Activated CD8-positive, alpha-beta T cell treated with anti-CD3 and anti-CD28 coated beads for 36 hours (primary cell): ENCODE measurements at regions not wholly inside any gene's neighbourhood (a gene's known extent, or its start where the extent isn't known, plus 50 kb on each side); places are given as distances from the start of the nearest gene placed in this dataset.

Experiments used
- ATAC-seq: fragments of 200-7000 bp; cut with Tn5 transposase; one replicate; pipeline ENCODE4 v1.10.0; 2021; ENCODE audit warnings: mild to moderate bottlenecking, moderate library complexity
- CTCF ChIA-PET: fragments of 350-600 bp; sonication (Branson Sonifier 250); formaldehyde crosslinking; loops from one replicate; lab custom pipeline; 2021; ENCODE audit warnings: antibody characterized with exemption; lab: Charles Lee
- POLR2A ChIA-PET: fragments of 350-600 bp; sonication (Branson Sonifier 250); formaldehyde crosslinking; loops from one replicate; lab custom pipeline; 2021; ENCODE audit warnings: antibody characterized with exemption; lab: Charles Lee
- DNase-seq: peaks from one replicate; pipeline ENCODE4 v3.0.0-alpha.2; 2020
- H3K27ac Mint-ChIP-seq: one replicate; pipeline ENCODE4 v1.8.0; 2021; ENCODE audit warnings: mild to moderate bottlenecking, mixed read lengths
- H3K27me3 Mint-ChIP-seq: one replicate; pipeline ENCODE4 v1.8.0; 2021; ENCODE audit warnings: mixed read lengths
- H3K36me3 Mint-ChIP-seq: one replicate; pipeline ENCODE4 v1.8.0; 2021; ENCODE audit warnings: low read depth, mixed read lengths
- H3K4me1 Mint-ChIP-seq: one replicate; pipeline ENCODE4 v1.8.0; 2021; ENCODE audit warnings: low read depth, mixed read lengths
- H3K4me3 Mint-ChIP-seq: one replicate; pipeline ENCODE4 v1.8.0; 2021; ENCODE audit warnings: mild to moderate bottlenecking, moderate library complexity, mixed read lengths
- H3K9me3 Mint-ChIP-seq: one replicate; pipeline ENCODE4 v1.8.0; 2021; ENCODE audit warnings: mixed read lengths
- CTCF ChIP-seq: fragments of 200-600 bp; IDR thresholded peaks from one replicate; pipeline ENCODE4 v1.8.0; 2022; ENCODE audit warnings: antibody characterized with exemption, mild to moderate bottlenecking
- intact Hi-C: fragments of 100-400 bp; cut with micrococcal nuclease; formaldehyde crosslinking; loops from one replicate; pipeline ENCODE4 v1.10.0; 2022

- no peaks in the 10 kb centered on the region for H3K36me3 Mint-ChIP-seq
- CTCF ChIA-PET: no interaction called here
- no peaks in the 10 kb centered on the region for H3K4me1 Mint-ChIP-seq
Observed at GRCh38 chr9:82168585-82168984, 180.0 kb downstream of the SPATA31D1 start.

GRCh38 chr9:82170866-82171265 is 182.3 kb downstream of the SPATA31D1 start:
- Mint-ChIP-seq H3K9me3 (peaks cover 2% of the 10 kb centered on the region), H3K4me1 (no peaks in the 10 kb centered on the region), H3K27me3 (no peaks in the 10 kb centered on the region), H3K27ac (no peak overlapping the region), H3K4me3 (no peak overlapping the region), H3K36me3 (no peaks in the 10 kb centered on the region)
- ChIA-PET CTCF (no interaction called here), POLR2A (no interaction called here)
- TF ChIP-seq CTCF: no peak
- ATAC-seq (no peak), DNase-seq (no peak)
- intact Hi-C loops: no loop called here

More at GRCh38 chr9:82168585-82168984, 180.0 kb downstream of the SPATA31D1 start:
- Mint-ChIP-seq H3K9me3 (no peaks in the 10 kb centered on the region), H3K4me3 (no peak overlapping the region), H3K27ac (no peak overlapping the region), H3K27me3 (no peaks in the 10 kb centered on the region)
- TF ChIP-seq CTCF: no peak
- POLR2A ChIA-PET: no interaction called here
- intact Hi-C loops: no loop called here
- ATAC-seq (no peak), DNase-seq (no peak)

- no peak for DNase-seq
- Mint-ChIP-seq H3K27ac (no peak overlapping the region), H3K9me3 (peaks cover 2% of the 10 kb centered on the region), H3K27me3 (no peaks in the 10 kb centered on the region), H3K4me1 (no peaks in the 10 kb centered on the region), H3K4me3 (no peak overlapping the region), H3K36me3 (no peaks in the 10 kb centered on the region)
- TF ChIP-seq CTCF: no peak
- CTCF ChIA-PET: no interaction called here
- POLR2A ChIA-PET: no interaction called here
- intact Hi-C loops: no loop called here
- no peak for ATAC-seq
Observed at GRCh38 chr9:82171271-82171670, 182.7 kb downstream of the SPATA31D1 start.

GRCh38 chr9:82180711-82181110 is 192.1 kb downstream of the SPATA31D1 start:
- Mint-ChIP-seq H3K27me3 (no peaks in the 10 kb centered on the region), H3K9me3 (peaks cover 1% of the 10 kb centered on the region), H3K36me3 (no peaks in the 10 kb centered on the region), H3K27ac (no peak overlapping the region), H3K4me3 (no peak overlapping the region), H3K4me1 (no peaks in the 10 kb centered on the region)
- CTCF ChIA-PET: no interaction called here
- ATAC-seq (no peak), DNase-seq (no peak)
- intact Hi-C loops: no loop called here
- TF ChIP-seq CTCF: no peak
- POLR2A ChIA-PET: no interaction called here

- ATAC-seq: no peak
- CTCF ChIA-PET: no interaction called here
- Mint-ChIP-seq H3K36me3 (no peaks in the 10 kb centered on the region), H3K4me1 (no peaks in the 10 kb centered on the region), H3K4me3 (no peak overlapping the region), H3K27ac (no peak overlapping the region), H3K9me3 (no peaks in the 10 kb centered on the region), H3K27me3 (no peaks in the 10 kb centered on the region)
- intact Hi-C loops: no loop called here
- no peak for TF ChIP-seq CTCF
- POLR2A ChIA-PET: no interaction called here
- no peak for DNase-seq
Observed at GRCh38 chr9:82183181-82183860, 194.7 kb downstream of the SPATA31D1 start.
